ENCODE measurements at regions not wholly inside any gene's neighbourhood (a gene's known extent, or its start where the extent isn't known, plus 50 kb on each side); places are given as distances from the start of the nearest gene placed in this dataset.
"Not testable (repeated sequence)": the region's sequence is repeated elsewhere in the genome, so short reads cannot be mapped to it uniquely, and the experiment has no call there.

DNA sequence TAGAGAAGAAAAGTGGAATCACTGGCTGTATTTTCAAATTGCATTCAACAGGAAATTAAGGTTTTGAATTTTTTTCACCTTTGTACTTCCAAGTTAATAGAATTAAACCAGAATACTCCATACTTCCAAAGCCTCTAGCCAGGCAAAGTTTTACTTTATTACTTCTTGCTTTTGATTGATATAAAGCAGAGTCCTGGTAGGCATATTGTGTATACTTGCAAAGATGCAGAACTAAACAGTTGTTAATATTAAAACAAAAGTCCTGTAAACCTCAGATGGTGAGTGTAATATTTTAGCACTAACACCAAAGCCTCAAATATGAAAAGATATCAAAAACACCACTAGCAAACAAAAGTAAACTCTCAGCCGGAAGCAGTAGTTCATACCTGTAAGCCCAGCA, 107.2 kb upstream of the C2CD4B start:
- no peak for FAIRE-seq

DNA sequence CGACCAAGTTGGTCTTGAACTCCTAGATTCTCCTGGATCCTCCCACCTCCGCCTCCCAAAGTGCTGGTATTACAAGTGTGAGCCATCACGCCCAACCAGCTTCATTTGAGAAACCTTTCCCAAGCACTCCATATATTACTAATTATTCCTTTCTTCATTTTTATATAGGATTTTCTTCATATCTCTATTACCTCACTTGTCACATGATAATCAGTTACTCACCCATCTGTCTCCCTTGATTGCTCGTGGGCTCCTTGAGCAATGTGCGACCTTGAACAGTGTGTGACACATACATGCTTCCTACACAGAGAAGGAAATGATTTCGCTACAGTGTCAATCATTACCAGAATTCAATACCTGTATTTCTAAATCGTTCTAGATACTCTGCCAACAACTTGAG, 110.7 kb upstream of the C2CD4B start:
- FAIRE-seq: no peak

DNA sequence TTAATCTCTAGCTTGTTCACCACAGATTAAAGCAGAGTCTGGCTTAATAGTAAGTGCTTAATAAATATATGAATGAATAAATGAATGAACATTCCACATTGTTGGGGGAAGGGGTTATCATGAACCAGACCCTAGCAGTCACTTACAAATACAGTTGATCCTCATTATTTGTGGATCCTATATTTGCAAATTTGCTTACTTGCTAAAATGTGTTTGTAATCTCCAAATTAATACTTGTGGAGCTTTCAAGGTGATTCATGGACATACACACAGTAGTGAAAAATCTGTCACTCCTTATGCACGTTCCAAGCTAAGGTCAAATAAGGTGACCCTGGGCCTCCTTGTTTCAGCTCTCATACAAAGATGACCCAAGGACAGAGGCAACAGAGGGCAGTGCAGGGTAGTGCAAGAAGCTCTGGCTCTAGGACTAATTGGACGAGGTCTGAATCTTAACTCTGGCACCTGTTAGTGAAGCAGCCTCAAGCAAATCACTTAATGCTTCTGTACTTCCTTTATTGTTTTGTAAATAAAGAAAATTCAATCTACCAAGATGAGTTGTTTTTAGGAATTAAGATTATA, 112.8 kb upstream of the C2CD4B start:
- no peak for FAIRE-seq

- FAIRE-seq: no peak
These were observed 113.4 kb upstream of the C2CD4B start for GRCh38 chr15:62278534-62278933.

GRCh38 chr15:62279041-62279440, 114.0 kb upstream of the C2CD4B start:
- FAIRE-seq: no peak

DNA sequence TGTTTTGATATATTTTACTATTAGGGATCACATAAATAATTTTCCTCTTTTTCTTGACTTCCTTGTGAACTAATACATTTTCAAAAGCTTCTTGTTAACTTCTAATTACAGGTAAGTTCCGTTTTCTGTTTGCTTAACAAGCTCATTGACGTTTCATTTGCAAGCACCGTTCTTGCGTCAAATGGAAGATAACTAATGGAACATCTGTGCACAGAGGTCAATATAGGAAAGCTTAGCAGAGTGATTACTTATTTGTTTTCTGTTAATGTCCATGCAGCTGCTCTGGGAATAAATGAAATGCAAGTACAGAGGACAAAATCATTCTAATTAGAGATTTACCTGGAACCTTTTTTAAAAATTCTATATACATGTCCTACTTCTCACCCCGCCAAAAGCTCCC, 115.5 kb upstream of the C2CD4B start:
- FAIRE-seq: no peak

DNA sequence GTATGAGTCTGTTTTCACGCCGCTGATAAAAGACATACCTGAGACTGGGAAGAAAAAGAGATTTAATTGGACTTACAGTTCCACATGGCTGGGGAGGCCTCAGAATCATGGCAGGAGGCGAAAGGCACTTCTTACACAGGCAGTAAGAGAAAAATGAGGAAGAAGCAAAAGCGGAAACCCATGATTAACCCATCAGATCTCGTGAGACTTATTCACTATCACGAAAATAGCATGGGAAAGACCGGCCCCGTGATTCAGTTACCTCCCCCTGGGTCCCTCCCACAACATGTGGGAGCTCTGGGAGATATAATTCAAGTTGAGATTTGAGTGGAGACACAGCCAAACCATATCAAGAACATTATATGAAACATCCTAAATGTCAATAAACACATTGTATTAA, 116.7 kb upstream of the C2CD4B start:
- not testable (repeated sequence) for FAIRE-seq

- FAIRE-seq: no peak
These were observed 122.2 kb upstream of the C2CD4B start for GRCh38 chr15:62287066-62287857.

DNA sequence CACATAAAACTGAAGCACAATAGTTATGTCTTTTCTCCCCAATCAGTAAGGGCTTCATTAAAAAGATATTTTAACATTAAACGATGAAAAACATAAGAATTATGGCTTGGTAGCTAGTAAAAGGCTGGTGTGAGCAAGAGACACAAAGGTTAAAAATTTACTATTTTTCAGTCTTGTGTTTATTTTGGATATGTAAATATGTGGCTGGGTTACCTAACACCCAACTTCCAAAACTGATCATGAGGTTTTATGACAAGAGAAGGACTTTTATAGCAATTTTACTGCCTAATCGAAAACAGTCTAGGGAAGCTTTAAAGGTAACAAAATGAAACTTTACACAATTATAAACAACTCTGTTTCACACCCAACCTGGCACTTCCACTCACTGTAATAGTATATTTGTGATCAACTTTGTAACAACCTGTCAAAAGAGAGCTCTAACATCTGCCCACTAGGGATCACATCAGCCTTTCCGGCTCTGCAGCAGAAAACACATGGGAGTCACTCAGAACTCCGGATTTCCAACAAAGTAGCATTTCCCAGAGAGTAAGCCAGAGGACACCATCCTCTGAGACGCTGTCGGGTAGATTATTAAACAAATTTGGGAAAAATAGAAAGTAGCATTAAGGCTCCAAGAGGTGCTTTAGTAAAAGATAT, 123.4 kb upstream of the C2CD4B start:
- FAIRE-seq: no peak

DNA sequence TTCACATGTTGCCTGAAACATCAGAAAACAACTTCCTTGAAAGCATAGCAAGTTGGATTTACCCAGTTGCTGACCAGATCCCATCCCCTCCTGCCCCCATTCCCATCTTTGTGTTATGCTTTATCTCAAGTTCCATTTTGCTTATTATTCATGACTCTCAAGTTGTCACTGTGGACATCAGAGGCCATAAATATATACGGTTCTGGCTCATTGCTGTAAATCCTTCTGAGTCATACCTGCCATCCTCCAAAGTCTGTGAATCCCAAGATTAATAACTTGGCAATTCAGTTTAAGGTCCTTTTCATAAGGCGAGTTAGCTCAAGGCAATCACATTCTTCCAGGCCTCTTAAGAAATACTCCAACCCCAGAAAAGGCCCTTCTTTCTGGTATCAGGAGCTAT, 126.2 kb upstream of the C2CD4B start:
- no peak for FAIRE-seq

GRCh38 chr15:62296756-62297507, 131.8 kb upstream of the C2CD4B start:
- FAIRE-seq: no peak

DNA sequence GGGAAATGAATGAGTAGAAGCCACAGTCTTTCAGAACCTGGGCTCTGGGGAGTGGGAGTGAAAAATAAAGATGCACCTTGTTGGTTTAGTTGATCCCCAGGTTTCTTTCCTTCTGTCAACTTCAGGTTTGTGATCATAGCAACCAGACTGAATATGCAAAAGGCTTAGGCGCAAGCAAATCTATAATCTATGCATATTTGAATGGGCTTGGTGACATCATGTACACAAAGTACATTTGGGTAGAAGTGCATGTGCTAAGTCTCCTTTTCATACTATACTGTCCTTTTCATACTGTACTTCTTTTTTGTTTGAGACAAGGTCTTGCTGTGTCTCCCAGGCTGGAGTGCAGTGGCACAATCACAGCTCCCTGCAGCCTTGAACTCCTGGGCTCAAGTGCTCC, 132.4 kb upstream of the C2CD4B start:
- FAIRE-seq: no peak

GRCh38 chr15:62297933-62298332, 132.8 kb upstream of the C2CD4B start:
- FAIRE-seq: no peak

DNA sequence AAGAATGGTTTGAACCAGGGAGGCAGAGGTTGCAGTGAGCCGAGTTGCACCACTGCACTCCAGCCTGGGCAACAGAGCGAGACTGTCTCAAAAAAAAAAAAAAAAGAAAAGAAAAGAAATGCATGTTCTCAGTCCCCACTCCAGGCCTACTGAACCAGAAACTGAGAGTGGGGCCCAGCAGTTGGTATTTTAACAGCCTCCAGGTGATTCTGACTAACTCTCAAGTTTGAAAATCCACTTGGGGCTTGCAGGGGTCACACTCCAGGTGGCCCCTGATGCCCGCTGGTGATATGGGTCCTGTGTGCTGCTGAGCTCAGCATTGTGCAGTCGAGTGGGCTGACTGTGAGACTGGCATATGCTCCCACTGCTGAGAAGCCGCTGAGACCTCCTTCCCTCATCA, 133.7 kb upstream of the C2CD4B start:
- FAIRE-seq: no peak

GRCh38 chr15:62299541-62299940, 134.5 kb upstream of the C2CD4B start:
- no peak for FAIRE-seq

DNA sequence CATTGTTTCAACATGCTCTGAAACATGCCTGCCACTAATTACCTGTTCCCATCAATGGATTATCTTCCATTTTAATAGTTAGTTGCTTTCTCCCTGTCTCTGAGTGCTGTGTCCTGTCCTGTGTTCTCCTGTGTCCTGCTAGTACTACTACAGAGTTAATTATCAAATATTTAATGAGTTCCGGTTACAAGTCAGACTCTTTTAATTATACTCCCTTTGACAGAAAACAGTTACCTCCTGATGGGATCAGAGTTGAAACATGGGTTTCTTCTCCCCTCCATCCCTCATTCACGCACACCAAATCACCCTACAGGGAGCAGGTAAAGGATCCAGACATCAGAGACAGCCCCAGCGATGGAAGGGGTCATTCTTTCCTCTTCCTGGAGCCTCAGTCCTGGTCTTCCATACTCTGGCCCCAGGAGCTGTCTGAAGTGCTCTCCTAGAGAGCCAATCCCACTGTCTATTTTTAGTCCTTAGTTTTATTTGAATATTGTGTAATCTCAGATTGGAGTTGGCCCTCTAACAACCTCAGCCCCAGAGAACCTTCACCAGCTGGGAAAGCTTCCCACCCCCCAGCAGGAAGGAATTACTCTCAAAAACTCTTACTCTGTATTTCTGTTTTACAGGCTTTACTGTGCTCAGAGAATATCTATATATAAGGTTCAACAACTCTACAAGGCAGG, 137.0 kb upstream of the C2CD4B start:
- no peak for FAIRE-seq

GRCh38 chr15:62306851-62307504, 141.9 kb upstream of the C2CD4B start:
- FAIRE-seq: peak; percentile 76

DNA sequence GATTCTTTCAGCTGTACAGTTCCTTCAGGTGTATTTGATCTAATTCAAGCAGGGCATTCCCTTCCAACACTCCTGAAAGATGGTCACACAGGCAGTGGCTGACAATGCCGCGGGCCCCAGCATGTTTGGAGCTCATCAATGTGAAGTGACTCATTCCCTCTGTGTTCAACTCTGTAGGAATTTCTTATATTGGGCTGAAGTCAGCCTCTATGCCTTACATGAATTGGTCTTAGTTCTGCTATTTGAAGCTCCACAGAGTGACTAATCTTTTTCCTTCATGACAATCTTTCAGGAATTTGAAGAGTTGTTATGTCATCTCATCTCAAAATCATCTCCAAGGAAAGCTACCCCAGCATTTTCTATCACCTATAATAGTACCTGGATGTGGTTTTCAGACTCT, 142.5 kb upstream of the C2CD4B start:
- no peak for FAIRE-seq

GRCh38 chr15:62316413-62317060, 151.5 kb upstream of the C2CD4B start:
- no peak for FAIRE-seq

GRCh38 chr15:62320259-62320658, 155.2 kb upstream of the C2CD4B start:
- FAIRE-seq: no peak

DNA sequence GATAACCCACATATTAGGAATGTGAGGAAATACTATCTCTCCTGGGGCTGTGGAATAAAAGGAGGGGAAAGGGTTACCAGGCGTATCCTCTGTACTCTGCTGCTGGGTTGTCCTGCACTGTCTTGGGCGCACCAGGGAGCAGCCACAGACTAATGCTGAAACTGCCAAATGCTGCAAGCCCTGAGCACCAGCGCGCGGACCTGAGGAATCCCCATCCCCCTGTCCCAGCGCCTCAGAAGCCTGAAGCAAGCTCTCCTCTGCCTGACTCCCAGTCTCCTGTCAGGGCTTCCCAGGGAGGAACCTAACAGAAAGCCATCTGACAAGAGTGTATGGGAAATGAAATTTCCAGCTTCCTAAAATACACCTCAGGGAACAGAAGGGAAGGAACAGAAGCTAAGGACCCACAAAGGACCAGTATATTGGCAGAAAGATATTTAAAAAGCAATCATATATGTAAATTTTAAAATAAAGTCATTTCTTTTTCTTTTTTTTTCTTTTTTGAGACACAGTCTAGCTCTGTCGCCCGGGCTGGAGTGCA, 158.3 kb upstream of the C2CD4B start:
- FAIRE-seq: no peak
